ENCODE measurements at regions not wholly inside any gene's neighbourhood (a gene's known extent, or its start where the extent isn't known, plus 50 kb on each side); places are given as distances from the start of the nearest gene placed in this dataset.

GRCh38 chr22:47778160-47778658 lies 1015.8 kb downstream of the TBC1D22A start:
- Histone ChIP-seq H3K4me3 (ENCODE audit: low read length) (no peak overlapping the region), H3K36me3 (ENCODE audit: control insufficient read depth, insufficient read depth, low read length) (no peaks in the 10 kb centered on the region), H3K27ac (ENCODE audit: low read depth, low read length) (no peak overlapping the region), H3K4me1 (ENCODE audit: control insufficient read depth, insufficient read depth, low read length) (no peaks in the 10 kb centered on the region), H3K9ac (ENCODE audit: low read length) (no peak overlapping the region), H3K27me3 (ENCODE audit: control insufficient read depth, insufficient read depth, low read length) (no peaks in the 10 kb centered on the region)

- Histone ChIP-seq H3K27ac (ENCODE audit: low read depth, low read length) (no peak overlapping the region), H3K4me3 (ENCODE audit: low read length) (no peak overlapping the region), H3K27me3 (ENCODE audit: control insufficient read depth, insufficient read depth, low read length) (no peaks in the 10 kb centered on the region), H3K4me1 (ENCODE audit: control insufficient read depth, insufficient read depth, low read length) (no peaks in the 10 kb centered on the region), H3K9ac (ENCODE audit: low read length) (no peak overlapping the region), H3K36me3 (ENCODE audit: control insufficient read depth, insufficient read depth, low read length) (no peaks in the 10 kb centered on the region)
Measured at GRCh38 chr22:47777426-47777825, 1015.0 kb downstream of the TBC1D22A start.

DNA sequence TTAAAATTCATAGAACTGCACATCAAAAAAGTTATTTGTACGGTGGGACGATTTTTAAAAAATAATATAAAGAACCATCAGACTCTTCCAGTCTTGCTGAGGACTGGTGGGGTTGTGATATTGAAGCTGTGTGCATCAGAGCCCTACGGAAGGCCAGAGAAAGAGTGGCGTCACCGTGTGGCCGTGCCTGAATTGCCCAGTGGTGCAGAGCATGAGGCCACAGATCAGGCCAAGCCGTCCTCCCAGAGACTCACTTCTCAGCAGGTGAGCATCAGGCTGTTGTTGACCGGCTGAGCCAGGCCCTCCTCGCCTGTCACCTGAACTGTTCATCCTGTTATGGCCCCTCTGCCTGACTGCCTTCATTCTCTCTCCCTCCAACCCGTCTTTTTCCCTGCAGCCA lies 1013.9 kb downstream of the TBC1D22A start:
- Histone ChIP-seq H3K27ac (ENCODE audit: low read depth, low read length) (no peak overlapping the region), H3K4me1 (ENCODE audit: control insufficient read depth, insufficient read depth, low read length) (no peaks in the 10 kb centered on the region), H3K9ac (ENCODE audit: low read length) (no peak overlapping the region)

GRCh38 chr22:47775686-47776085 lies 1013.2 kb downstream of the TBC1D22A start:
- Histone ChIP-seq H3K27ac (ENCODE audit: low read depth, low read length) (no peak overlapping the region), H3K36me3 (ENCODE audit: control insufficient read depth, insufficient read depth, low read length) (no peaks in the 10 kb centered on the region), H3K4me3 (ENCODE audit: low read length) (no peak overlapping the region), H3K9ac (ENCODE audit: low read length) (no peak overlapping the region), H3K27me3 (ENCODE audit: control insufficient read depth, insufficient read depth, low read length) (no peaks in the 10 kb centered on the region), H3K4me1 (ENCODE audit: control insufficient read depth, insufficient read depth, low read length) (no peaks in the 10 kb centered on the region)

More for the DNA sequence above, 1013.9 kb downstream of the TBC1D22A start:
- H3K4me3 ChIP-seq (ENCODE audit: low read length), result no peak overlapping the region
- no peaks in the 10 kb centered on the region for H3K36me3 ChIP-seq (ENCODE audit: control insufficient read depth, insufficient read depth, low read length)
- no peaks in the 10 kb centered on the region for H3K27me3 ChIP-seq (ENCODE audit: control insufficient read depth, insufficient read depth, low read length)

GRCh38 chr22:47775191-47775590 lies 1012.7 kb downstream of the TBC1D22A start:
- Histone ChIP-seq H3K27ac (ENCODE audit: low read depth, low read length) (no peak overlapping the region), H3K27me3 (ENCODE audit: control insufficient read depth, insufficient read depth, low read length) (no peaks in the 10 kb centered on the region), H3K4me3 (ENCODE audit: low read length) (no peak overlapping the region), H3K4me1 (ENCODE audit: control insufficient read depth, insufficient read depth, low read length) (no peaks in the 10 kb centered on the region), H3K9ac (ENCODE audit: low read length) (no peak overlapping the region), H3K36me3 (ENCODE audit: control insufficient read depth, insufficient read depth, low read length) (no peaks in the 10 kb centered on the region)

DNA sequence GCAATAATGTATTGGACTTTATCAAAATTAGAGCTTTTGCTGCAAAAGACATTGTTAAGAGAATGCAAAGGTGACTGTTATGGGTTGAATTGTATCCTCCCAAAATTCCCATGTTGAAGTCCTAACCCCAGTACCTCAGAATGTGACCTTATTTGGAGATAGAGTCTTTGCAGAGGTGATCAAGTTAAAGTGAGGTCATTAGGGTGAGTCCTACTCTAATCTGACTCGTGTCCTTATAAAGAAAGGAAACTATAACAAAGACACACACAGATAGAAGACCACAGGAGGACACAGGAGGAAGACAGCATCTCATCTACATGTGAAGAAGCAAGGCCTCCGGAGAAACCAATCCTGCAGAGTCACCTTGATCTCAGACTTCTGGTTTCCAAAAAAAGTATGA lies 1011.2 kb downstream of the TBC1D22A start:
- no peaks in the 10 kb centered on the region for H3K36me3 ChIP-seq (ENCODE audit: control insufficient read depth, insufficient read depth, low read length)
- no peak overlapping the region for H3K4me3 ChIP-seq (ENCODE audit: low read length)
- H3K27ac ChIP-seq (ENCODE audit: low read depth, low read length), result no peak overlapping the region
- H3K27me3 ChIP-seq (ENCODE audit: control insufficient read depth, insufficient read depth, low read length), result no peaks in the 10 kb centered on the region
- H3K4me1 ChIP-seq (ENCODE audit: control insufficient read depth, insufficient read depth, low read length), result no peaks in the 10 kb centered on the region
- H3K9ac ChIP-seq (ENCODE audit: low read length), result no peak overlapping the region

DNA sequence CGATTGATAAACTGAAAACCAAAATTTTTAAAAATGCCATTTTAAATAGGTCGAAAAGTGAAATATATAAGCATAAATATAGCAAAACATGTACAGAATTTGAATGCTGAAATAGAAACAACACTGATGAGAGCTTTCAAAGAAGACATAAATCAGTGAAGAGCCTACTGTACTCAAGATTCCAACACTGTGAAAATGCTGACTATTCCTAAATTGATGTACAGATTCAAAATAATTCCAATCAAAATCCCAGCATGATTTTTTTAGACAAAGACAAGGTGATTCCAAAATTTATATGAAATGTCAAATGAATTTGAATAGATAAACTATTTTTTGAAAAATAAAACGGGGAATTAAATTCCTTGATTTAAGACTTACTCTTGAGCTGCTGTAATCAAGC lies 1010.4 kb downstream of the TBC1D22A start:
- H3K4me1 ChIP-seq (ENCODE audit: control insufficient read depth, insufficient read depth, low read length), result no peaks in the 10 kb centered on the region
- H3K27me3 ChIP-seq (ENCODE audit: control insufficient read depth, insufficient read depth, low read length), result no peaks in the 10 kb centered on the region
- no peaks in the 10 kb centered on the region for H3K36me3 ChIP-seq (ENCODE audit: control insufficient read depth, insufficient read depth, low read length)
- no peak overlapping the region for H3K27ac ChIP-seq (ENCODE audit: low read depth, low read length)
- no peak overlapping the region for H3K4me3 ChIP-seq (ENCODE audit: low read length)
- H3K9ac ChIP-seq (ENCODE audit: low read length), result no peak overlapping the region

DNA sequence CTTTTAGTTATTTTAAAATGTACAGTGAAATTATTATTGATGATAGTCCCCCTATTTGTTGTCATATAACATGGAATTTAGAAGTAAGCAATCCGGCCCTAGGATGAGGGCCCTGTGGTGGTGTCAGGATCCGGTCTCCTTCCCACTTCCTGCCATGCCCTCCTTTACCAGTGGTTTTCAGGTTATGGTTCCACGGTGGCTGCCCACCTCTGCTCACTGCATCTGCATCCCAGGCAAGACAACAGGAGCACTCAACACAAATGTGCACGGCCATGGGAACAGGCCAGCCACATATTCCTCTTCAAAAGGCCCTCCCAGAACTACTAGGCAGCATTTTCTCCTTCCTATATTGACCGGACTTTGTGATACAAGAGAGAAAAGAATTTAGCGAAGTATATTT lies 1007.2 kb downstream of the TBC1D22A start:
- no peak overlapping the region for H3K4me3 ChIP-seq (ENCODE audit: low read length)
- H3K4me1 ChIP-seq (ENCODE audit: control insufficient read depth, insufficient read depth, low read length), result no peaks in the 10 kb centered on the region
- no peak overlapping the region for H3K9ac ChIP-seq (ENCODE audit: low read length)
- no peaks in the 10 kb centered on the region for H3K36me3 ChIP-seq (ENCODE audit: control insufficient read depth, insufficient read depth, low read length)
- no peak overlapping the region for H3K27ac ChIP-seq (ENCODE audit: low read depth, low read length)
- H3K27me3 ChIP-seq (ENCODE audit: control insufficient read depth, insufficient read depth, low read length), result no peaks in the 10 kb centered on the region

GRCh38 chr22:47768027-47768426 lies 1005.6 kb downstream of the TBC1D22A start:
- no peak overlapping the region for H3K27ac ChIP-seq (ENCODE audit: low read depth, low read length)
- no peaks in the 10 kb centered on the region for H3K36me3 ChIP-seq (ENCODE audit: control insufficient read depth, insufficient read depth, low read length)
- no peak overlapping the region for H3K4me3 ChIP-seq (ENCODE audit: low read length)
- no peaks in the 10 kb centered on the region for H3K4me1 ChIP-seq (ENCODE audit: control insufficient read depth, insufficient read depth, low read length)
- no peak overlapping the region for H3K9ac ChIP-seq (ENCODE audit: low read length)
- no peaks in the 10 kb centered on the region for H3K27me3 ChIP-seq (ENCODE audit: control insufficient read depth, insufficient read depth, low read length)

DNA sequence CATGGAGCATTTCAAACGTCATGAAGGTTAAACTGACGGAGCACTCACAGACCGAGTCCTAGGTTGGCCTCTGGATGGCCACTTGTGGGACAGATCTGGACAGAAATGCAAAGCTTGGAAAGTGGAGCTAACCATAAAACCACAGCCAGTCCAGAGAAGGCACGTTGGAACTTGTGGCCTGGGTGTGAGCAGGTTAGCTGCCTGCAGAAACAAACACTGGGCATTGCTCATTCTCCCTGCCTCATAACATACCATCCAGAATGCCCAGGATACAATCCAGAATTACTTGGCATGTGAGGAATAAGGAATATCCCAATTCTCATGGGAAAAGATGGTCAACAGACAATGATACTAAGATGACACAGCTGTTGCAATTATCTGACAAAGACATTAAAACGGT lies 1005.0 kb downstream of the TBC1D22A start:
- no peak overlapping the region for H3K27ac ChIP-seq (ENCODE audit: low read depth, low read length)
- no peaks in the 10 kb centered on the region for H3K36me3 ChIP-seq (ENCODE audit: control insufficient read depth, insufficient read depth, low read length)
- no peaks in the 10 kb centered on the region for H3K27me3 ChIP-seq (ENCODE audit: control insufficient read depth, insufficient read depth, low read length)
- no peak overlapping the region for H3K9ac ChIP-seq (ENCODE audit: low read length)
- H3K4me3 ChIP-seq (ENCODE audit: low read length), result no peak overlapping the region
- no peaks in the 10 kb centered on the region for H3K4me1 ChIP-seq (ENCODE audit: control insufficient read depth, insufficient read depth, low read length)

DNA sequence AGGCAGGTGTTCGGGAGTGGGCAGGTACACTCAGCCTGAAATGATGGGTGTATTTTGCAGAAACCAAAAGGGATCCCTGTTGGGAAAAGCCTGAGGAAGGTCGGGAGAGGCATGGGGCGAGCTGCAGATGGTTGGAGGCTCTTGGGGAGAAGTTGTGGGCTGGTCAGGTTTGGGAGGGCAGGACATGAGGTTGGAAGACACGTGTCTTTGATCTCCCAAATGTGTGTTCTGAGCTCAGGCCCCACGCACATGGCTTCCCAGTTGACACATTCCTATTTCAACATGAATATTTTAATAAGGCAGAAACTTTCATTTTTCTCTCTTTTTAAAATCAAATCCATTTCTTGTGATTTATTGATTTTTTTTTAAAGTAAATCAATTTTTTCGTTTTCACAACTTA lies 1003.3 kb downstream of the TBC1D22A start:
- no peaks in the 10 kb centered on the region for H3K27me3 ChIP-seq (ENCODE audit: control insufficient read depth, insufficient read depth, low read length)
- H3K27ac ChIP-seq (ENCODE audit: low read depth, low read length), result no peak overlapping the region
- no peak overlapping the region for H3K4me3 ChIP-seq (ENCODE audit: low read length)
- H3K36me3 ChIP-seq (ENCODE audit: control insufficient read depth, insufficient read depth, low read length), result no peaks in the 10 kb centered on the region
- H3K4me1 ChIP-seq (ENCODE audit: control insufficient read depth, insufficient read depth, low read length), result no peaks in the 10 kb centered on the region
- no peak overlapping the region for H3K9ac ChIP-seq (ENCODE audit: low read length)

- no peak overlapping the region for H3K4me3 ChIP-seq (ENCODE audit: low read length)
- H3K27me3 ChIP-seq (ENCODE audit: control insufficient read depth, insufficient read depth, low read length), result peaks cover 4% of the 10 kb centered on the region
- no peaks in the 10 kb centered on the region for H3K36me3 ChIP-seq (ENCODE audit: control insufficient read depth, insufficient read depth, low read length)
- no peak overlapping the region for H3K27ac ChIP-seq (ENCODE audit: low read depth, low read length)
- no peaks in the 10 kb centered on the region for H3K4me1 ChIP-seq (ENCODE audit: control insufficient read depth, insufficient read depth, low read length)
- no peak overlapping the region for H3K9ac ChIP-seq (ENCODE audit: low read length)
Measured at GRCh38 chr22:47762141-47762540, 999.7 kb downstream of the TBC1D22A start.

DNA sequence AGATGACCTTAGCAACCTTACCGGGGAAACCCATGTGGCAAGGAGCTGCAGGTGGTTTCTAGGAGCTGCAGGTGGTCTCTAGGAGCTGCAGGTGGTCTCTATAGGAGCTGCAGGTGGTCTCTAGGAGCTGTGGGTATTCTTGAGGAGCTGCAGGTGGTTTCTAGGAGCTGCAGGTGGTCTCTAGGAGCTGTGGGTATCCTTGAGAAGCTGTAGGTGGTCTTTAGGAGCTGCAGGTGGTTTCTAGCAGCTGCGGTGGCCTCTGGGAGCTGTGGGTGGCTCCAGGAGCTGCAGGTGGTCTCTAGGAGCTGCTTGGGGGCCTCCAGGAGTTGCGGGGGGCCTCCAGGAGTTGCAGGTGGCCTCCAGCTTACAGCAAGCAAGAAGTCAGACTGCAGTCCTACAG lies 997.5 kb downstream of the TBC1D22A start:
- H3K36me3 ChIP-seq (ENCODE audit: control insufficient read depth, insufficient read depth, low read length), result no peaks in the 10 kb centered on the region
- H3K27me3 ChIP-seq (ENCODE audit: control insufficient read depth, insufficient read depth, low read length), result peaks cover 4% of the 10 kb centered on the region
- no peak overlapping the region for H3K4me3 ChIP-seq (ENCODE audit: low read length)
- no peak overlapping the region for H3K9ac ChIP-seq (ENCODE audit: low read length)
- no peak overlapping the region for H3K27ac ChIP-seq (ENCODE audit: low read depth, low read length)
- no peaks in the 10 kb centered on the region for H3K4me1 ChIP-seq (ENCODE audit: control insufficient read depth, insufficient read depth, low read length)
